HUES64 (cell line): ENCODE measurements at regions not wholly inside any gene's neighbourhood (a gene's known extent, or its start where the extent isn't known, plus 50 kb on each side); places are given as distances from the start of the nearest gene placed in this dataset.
"Not testable (repeated sequence)": the region's sequence is repeated elsewhere in the genome, so short reads cannot be mapped to it uniquely, and the experiment has no call there.

Source experiments
- H3K27ac ChIP-seq: 2 replicates; pipeline ENCODE4 v1.7.0; 2013; ENCODE audit warnings: low read depth, low read length, inconsistent platforms
- H3K27me3 ChIP-seq: 2 replicates; pipeline ENCODE4 v1.6.1; 2013; ENCODE audit warnings: mild to moderate bottlenecking, low read length; ENCODE audit not compliant: insufficient read depth
- H3K36me3 ChIP-seq: 2 replicates; pipeline ENCODE4 v1.6.1; 2013; ENCODE audit warnings: mild to moderate bottlenecking, low read length; ENCODE audit not compliant: insufficient read depth
- H3K4me1 ChIP-seq: 2 replicates; pipeline ENCODE4 v1.6.1; 2013; ENCODE audit warnings: mild to moderate bottlenecking, low read length, moderate library complexity; ENCODE audit not compliant: insufficient read depth
- H3K4me3 ChIP-seq: 2 replicates; pipeline ENCODE4 v1.5.1; 2013; ENCODE audit warnings: mild to moderate bottlenecking, low read length, moderate library complexity
- H3K9ac ChIP-seq: 2 replicates; pipeline ENCODE4 v1.6.1; 2013; ENCODE audit warnings: mild to moderate bottlenecking, low read depth, low read length
- H3K9me3 ChIP-seq: 2 replicates; pipeline ENCODE4 v1.6.1; 2013; ENCODE audit warnings: low read depth, low read length; ENCODE audit not compliant: insufficient read depth
- WGBS: fragments of 150-250, 120-280 bp; methylation state at CpG from one replicate; pipeline ENCODE4 v1.1.7; 2013; ENCODE audit warnings: missing lambda C conversion rate; 5-methylcytosine and 5-hydroxymethylcytosine counted together

GRCh38 chr10:9051328-9051974, 997.0 kb downstream of the GATA3 start:
- Histone ChIP-seq H3K9me3 (peaks cover 8% of the 10 kb centered on the region), H3K9ac (no peak overlapping the region), H3K27me3 (no peaks in the 10 kb centered on the region), H3K4me3 (no peak overlapping the region), H3K4me1 (no peaks in the 10 kb centered on the region), H3K27ac (no peak overlapping the region), H3K36me3 (no peaks in the 10 kb centered on the region)

- Histone ChIP-seq H3K9ac (no peak overlapping the region), H3K27me3 (no peaks in the 10 kb centered on the region), H3K9me3 (peaks cover 10% of the 10 kb centered on the region), H3K27ac (no peak overlapping the region), H3K36me3 (no peaks in the 10 kb centered on the region), H3K4me1 (no peaks in the 10 kb centered on the region), H3K4me3 (no peak overlapping the region)
- 94% methylated on average over 1 of the region's 1 CpG for WGBS
Measured at GRCh38 chr10:9052767-9053166, 998.3 kb downstream of the GATA3 start.

- H3K27ac ChIP-seq: no peak overlapping the region
- H3K36me3 ChIP-seq: no peaks in the 10 kb centered on the region
- no peaks in the 10 kb centered on the region for H3K4me1 ChIP-seq
- no peak overlapping the region for H3K9ac ChIP-seq
- 96% methylated on average over 11 of the region's 11 CpGs for WGBS
- no peaks in the 10 kb centered on the region for H3K27me3 ChIP-seq
- peaks cover 10% of the 10 kb centered on the region for H3K9me3 ChIP-seq
- H3K4me3 ChIP-seq: no peak overlapping the region
Measured at GRCh38 chr10:9056521-9056920, 1002.0 kb downstream of the GATA3 start.

GRCh38 chr10:9057293-9057692, 1002.8 kb downstream of the GATA3 start:
- not testable (repeated sequence) for H3K27ac ChIP-seq, H3K36me3 ChIP-seq, H3K4me1 ChIP-seq, H3K27me3 ChIP-seq, H3K9me3 ChIP-seq, H3K9ac ChIP-seq, H3K4me3 ChIP-seq
- WGBS: 95% methylated on average over 17 of the region's 17 CpGs

- Histone ChIP-seq H3K36me3 (no peaks in the 10 kb centered on the region), H3K4me3 (no peak overlapping the region), H3K27me3 (no peaks in the 10 kb centered on the region), H3K4me1 (no peaks in the 10 kb centered on the region), H3K9ac (no peak overlapping the region), H3K9me3 (peaks cover 10% of the 10 kb centered on the region), H3K27ac (no peak overlapping the region)
- 59% methylated on average over 2 of the region's 2 CpGs for whole genome bisulfite sequencing
Measured at GRCh38 chr10:9060314-9060713, 1005.8 kb downstream of the GATA3 start.

- no peak overlapping the region for H3K27ac ChIP-seq
- H3K4me3 ChIP-seq: no peak overlapping the region
- H3K9me3 ChIP-seq: no peaks in the 10 kb centered on the region
- H3K27me3 ChIP-seq: no peaks in the 10 kb centered on the region
- H3K36me3 ChIP-seq: no peaks in the 10 kb centered on the region
- WGBS: 95% methylated on average over 2 of the region's 3 CpGs
- H3K9ac ChIP-seq: no peak overlapping the region
- no peaks in the 10 kb centered on the region for H3K4me1 ChIP-seq
Measured at GRCh38 chr10:9061871-9062270, 1007.4 kb downstream of the GATA3 start.

- Histone ChIP-seq H3K4me1 (no peaks in the 10 kb centered on the region), H3K27me3 (no peaks in the 10 kb centered on the region), H3K36me3 (no peaks in the 10 kb centered on the region), H3K9ac (no peak overlapping the region), H3K27ac (no peak overlapping the region), H3K9me3 (no peaks in the 10 kb centered on the region), H3K4me3 (no peak overlapping the region)
- 100% methylated on average over 1 of the region's 3 CpGs for WGBS
Measured at GRCh38 chr10:9066152-9066551, 1011.7 kb downstream of the GATA3 start.

GRCh38 chr10:9068003-9068402, 1013.5 kb downstream of the GATA3 start:
- Histone ChIP-seq H3K4me1 (no peaks in the 10 kb centered on the region), H3K27ac (no peak overlapping the region), H3K27me3 (no peaks in the 10 kb centered on the region), H3K4me3 (no peak overlapping the region), H3K36me3 (no peaks in the 10 kb centered on the region), H3K9me3 (no peaks in the 10 kb centered on the region), H3K9ac (no peak overlapping the region)

GRCh38 chr10:9069136-9069535, 1014.6 kb downstream of the GATA3 start:
- 95% methylated on average over 4 of the region's 4 CpGs for WGBS
- H3K9me3 ChIP-seq: no peaks in the 10 kb centered on the region
- no peak overlapping the region for H3K9ac ChIP-seq
- no peak overlapping the region for H3K27ac ChIP-seq
- no peaks in the 10 kb centered on the region for H3K36me3 ChIP-seq
- H3K4me3 ChIP-seq: no peak overlapping the region
- peaks cover 3% of the 10 kb centered on the region; the same call in 1 of the 2 replicates for H3K27me3 ChIP-seq
- no peaks in the 10 kb centered on the region for H3K4me1 ChIP-seq

GRCh38 chr10:9075420-9075819, 1020.9 kb downstream of the GATA3 start:
- Histone ChIP-seq H3K27me3 (peaks cover 3% of the 10 kb centered on the region; the same call in 1 of the 2 replicates), H3K4me3 (no peak overlapping the region), H3K27ac (no peak overlapping the region), H3K36me3 (no peaks in the 10 kb centered on the region), H3K9me3 (no peaks in the 10 kb centered on the region), H3K9ac (no peak overlapping the region), H3K4me1 (no peaks in the 10 kb centered on the region)
- WGBS: no CpG with 5 or more reads among the region's 1 CpG

GRCh38 chr10:9076066-9076465, 1021.6 kb downstream of the GATA3 start:
- H3K27ac ChIP-seq: no peak overlapping the region
- H3K9ac ChIP-seq: no peak overlapping the region
- no peak overlapping the region for H3K4me3 ChIP-seq
- H3K36me3 ChIP-seq: no peaks in the 10 kb centered on the region
- H3K9me3 ChIP-seq: no peaks in the 10 kb centered on the region
- H3K4me1 ChIP-seq: no peaks in the 10 kb centered on the region
- H3K27me3 ChIP-seq: peaks cover 3% of the 10 kb centered on the region; the same call in 1 of the 2 replicates
- 89% methylated on average over 1 of the region's 2 CpGs for WGBS

GRCh38 chr10:9081253-9081652, 1026.8 kb downstream of the GATA3 start:
- 65% methylated on average over 2 of the region's 2 CpGs for WGBS
- H3K27me3 ChIP-seq: no peaks in the 10 kb centered on the region
- H3K4me3 ChIP-seq: no peak overlapping the region
- H3K36me3 ChIP-seq: no peaks in the 10 kb centered on the region
- no peaks in the 10 kb centered on the region for H3K9me3 ChIP-seq
- H3K4me1 ChIP-seq: no peaks in the 10 kb centered on the region
- H3K27ac ChIP-seq: no peak overlapping the region
- H3K9ac ChIP-seq: no peak overlapping the region
